Left ventricle myocardium inferior (tissue), 1 donor: ENCODE measurements at regions not wholly inside any gene's neighbourhood (a gene's known extent, or its start where the extent isn't known, plus 50 kb on each side); places are given as distances from the start of the nearest gene placed in this dataset.

Experiments
- DNase-seq: peaks from one replicate; pipeline ENCODE4 v3.0.0-alpha.2; 2020
- H3K27ac ChIP-seq: fragments of 200-600 bp; replicated peaks from 2 replicates; pipeline ENCODE4 v1.8.0; 2021
- H3K27me3 ChIP-seq: fragments of 200-600 bp; 2 replicates; pipeline ENCODE4 v1.8.0; 2021; ENCODE audit warnings: low read depth
- H3K36me3 ChIP-seq: fragments of 200-600 bp; 2 replicates; pipeline ENCODE4 v1.8.0; 2021
- H3K4me1 ChIP-seq: fragments of 200-600 bp; 2 replicates; pipeline ENCODE4 v1.8.0; 2021
- H3K4me3 ChIP-seq: fragments of 200-600 bp; 2 replicates; pipeline ENCODE4 v1.8.0; 2021; ENCODE audit warnings: mild to moderate bottlenecking, moderate library complexity
- H3K9me3 ChIP-seq: fragments of 200-600 bp; replicated peaks from 2 replicates; pipeline ENCODE4 v1.8.0; 2021
- intact Hi-C: fragments of 100-400 bp; cut with micrococcal nuclease; formaldehyde crosslinking; loops from one replicate; pipeline ENCODE4 v1.11.0; 2022
- TF ChIP-seq, protein P1 (sequence below): fragments of 200-600 bp; IDR thresholded peaks from 2 replicates; pipeline ENCODE4 v1.8.0; 2021; ENCODE audit warnings: antibody characterized with exemption, mild to moderate bottlenecking, borderline replicate concordance
- donor health status: DM: no; HTN: yes; CAD: no; lungs with severe emphysema.

GRCh38 chr10:23813687-23814086 lies 374.8 kb downstream of the OTUD1 start:
- Histone ChIP-seq H3K4me1 (peaks cover 9% of the 10 kb centered on the region), H3K9me3 (no peaks in the 10 kb centered on the region), H3K36me3 (no peaks in the 10 kb centered on the region), H3K27me3 (no peaks in the 10 kb centered on the region), H3K4me3 (no peak overlapping the region), H3K27ac (no peak overlapping the region)
- TF ChIP-seq, protein P1, sequence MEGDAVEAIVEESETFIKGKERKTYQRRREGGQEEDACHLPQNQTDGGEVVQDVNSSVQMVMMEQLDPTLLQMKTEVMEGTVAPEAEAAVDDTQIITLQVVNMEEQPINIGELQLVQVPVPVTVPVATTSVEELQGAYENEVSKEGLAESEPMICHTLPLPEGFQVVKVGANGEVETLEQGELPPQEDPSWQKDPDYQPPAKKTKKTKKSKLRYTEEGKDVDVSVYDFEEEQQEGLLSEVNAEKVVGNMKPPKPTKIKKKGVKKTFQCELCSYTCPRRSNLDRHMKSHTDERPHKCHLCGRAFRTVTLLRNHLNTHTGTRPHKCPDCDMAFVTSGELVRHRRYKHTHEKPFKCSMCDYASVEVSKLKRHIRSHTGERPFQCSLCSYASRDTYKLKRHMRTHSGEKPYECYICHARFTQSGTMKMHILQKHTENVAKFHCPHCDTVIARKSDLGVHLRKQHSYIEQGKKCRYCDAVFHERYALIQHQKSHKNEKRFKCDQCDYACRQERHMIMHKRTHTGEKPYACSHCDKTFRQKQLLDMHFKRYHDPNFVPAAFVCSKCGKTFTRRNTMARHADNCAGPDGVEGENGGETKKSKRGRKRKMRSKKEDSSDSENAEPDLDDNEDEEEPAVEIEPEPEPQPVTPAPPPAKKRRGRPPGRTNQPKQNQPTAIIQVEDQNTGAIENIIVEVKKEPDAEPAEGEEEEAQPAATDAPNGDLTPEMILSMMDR, result no peak
- DNase-seq, result no peak
- intact Hi-C loops, result no loop called here

- no peaks in the 10 kb centered on the region for H3K36me3 ChIP-seq
- no peaks in the 10 kb centered on the region for H3K9me3 ChIP-seq
- H3K27ac ChIP-seq, result no peak overlapping the region
- intact Hi-C loops, result no loop called here
- peaks cover 3% of the 10 kb centered on the region for H3K27me3 ChIP-seq
- peaks cover 9% of the 10 kb centered on the region for H3K4me1 ChIP-seq
- TF ChIP-seq, protein P1, result no peak
- no peak for DNase-seq
- no peak overlapping the region for H3K4me3 ChIP-seq
These were observed 379.6 kb downstream of the OTUD1 start for GRCh38 chr10:23818484-23818883.

DNA sequence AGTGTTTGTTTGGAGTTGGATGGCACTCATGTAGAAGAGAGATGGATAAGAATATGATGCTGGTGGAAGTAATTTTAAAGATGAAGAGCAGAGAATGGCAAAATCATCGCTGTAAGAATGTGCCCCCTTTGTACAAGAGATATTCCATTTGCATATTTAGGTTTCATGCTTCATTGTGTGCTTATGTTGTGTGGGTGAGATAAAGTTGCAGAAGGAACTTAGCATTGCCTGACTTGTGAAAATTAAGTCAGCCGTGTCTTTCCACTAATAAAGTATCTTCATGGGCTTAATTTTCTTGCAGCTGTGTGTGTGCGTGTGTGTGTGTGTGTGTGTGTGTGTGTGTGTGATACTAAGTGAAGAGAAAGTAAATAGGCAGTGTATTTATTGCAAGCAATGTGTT lies 381.9 kb downstream of the OTUD1 start:
- no peaks in the 10 kb centered on the region for H3K36me3 ChIP-seq
- H3K4me1 ChIP-seq, result no peaks in the 10 kb centered on the region
- H3K27me3 ChIP-seq, result peaks cover 10% of the 10 kb centered on the region
- intact Hi-C loops, result no loop called here
- no peak overlapping the region for H3K27ac ChIP-seq
- TF ChIP-seq, protein P1, result no peak
- no peaks in the 10 kb centered on the region for H3K9me3 ChIP-seq
- no peak overlapping the region for H3K4me3 ChIP-seq
- no peak for DNase-seq

DNA sequence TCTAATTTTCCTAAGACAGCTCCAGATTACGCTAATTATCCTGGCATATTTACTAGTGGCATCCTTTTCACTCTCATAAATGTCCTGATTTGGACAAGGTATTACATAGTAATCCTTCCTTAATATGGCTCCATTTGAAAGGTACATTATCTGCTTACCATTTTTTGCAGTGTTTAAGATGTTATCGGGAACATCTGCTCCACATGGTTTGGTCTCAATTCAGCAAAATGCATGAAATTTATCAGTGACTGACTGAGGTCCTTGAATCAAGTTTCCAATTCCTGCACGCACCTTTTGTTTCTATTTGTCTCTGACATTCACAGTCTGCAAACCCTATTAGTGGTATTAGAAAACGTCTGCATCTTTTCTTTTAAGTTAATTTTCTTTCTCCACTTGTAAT lies 384.1 kb upstream of the KIAA1217 start:
- Histone ChIP-seq H3K27ac (no peak overlapping the region), H3K36me3 (no peaks in the 10 kb centered on the region), H3K9me3 (no peaks in the 10 kb centered on the region), H3K4me1 (no peaks in the 10 kb centered on the region), H3K4me3 (no peak overlapping the region), H3K27me3 (peaks cover 19% of the 10 kb centered on the region)
- TF ChIP-seq, protein P1, result no peak
- intact Hi-C loops, result no loop called here
- DNase-seq, result no peak

DNA sequence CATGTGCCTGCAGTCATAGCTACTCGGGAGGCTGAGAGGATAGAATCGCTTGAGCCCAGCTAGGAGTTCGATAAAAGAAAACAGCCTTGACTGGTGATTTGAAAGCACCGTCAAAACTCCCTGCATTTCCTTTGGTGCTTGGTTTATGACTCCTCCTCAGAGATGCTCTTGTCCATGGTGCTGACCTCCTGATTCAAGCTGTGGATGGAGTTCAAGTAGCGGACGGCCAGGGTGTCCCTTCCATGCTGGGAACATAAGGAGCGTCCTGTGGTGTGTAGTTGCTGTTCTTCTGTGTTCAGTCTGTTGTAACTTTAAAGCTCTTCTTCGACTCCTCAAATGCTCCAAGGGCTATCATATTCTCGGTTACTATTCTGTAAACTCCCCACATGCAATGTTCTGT lies 382.5 kb upstream of the KIAA1217 start:
- TF ChIP-seq, protein P1, result no peak
- Histone ChIP-seq H3K9me3 (no peaks in the 10 kb centered on the region), H3K4me1 (no peaks in the 10 kb centered on the region), H3K27me3 (peaks cover 19% of the 10 kb centered on the region), H3K36me3 (no peaks in the 10 kb centered on the region), H3K4me3 (no peak overlapping the region), H3K27ac (no peak overlapping the region)
- no peak for DNase-seq
- intact Hi-C loops, result no loop called here

DNA sequence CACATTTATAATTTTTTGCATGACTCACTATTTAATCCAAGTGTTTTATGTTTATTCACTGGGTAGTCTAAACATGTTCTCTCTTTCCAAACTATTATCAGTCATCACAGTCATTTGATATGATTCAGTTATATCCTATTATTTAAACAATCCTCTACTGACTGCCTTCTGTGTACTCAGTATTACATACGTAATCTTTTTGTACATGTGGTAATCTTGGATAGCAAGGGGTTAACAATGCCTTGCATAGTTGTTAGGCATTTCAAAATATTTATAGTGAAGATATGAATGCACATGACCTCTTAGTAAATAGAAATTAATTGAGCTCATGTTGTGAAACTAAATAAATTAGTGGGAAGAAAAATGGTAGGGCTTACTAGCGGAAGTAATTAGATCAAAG lies 379.4 kb upstream of the KIAA1217 start:
- Histone ChIP-seq H3K4me1 (no peaks in the 10 kb centered on the region), H3K9me3 (no peaks in the 10 kb centered on the region), H3K4me3 (no peak overlapping the region), H3K27ac (no peak overlapping the region), H3K36me3 (no peaks in the 10 kb centered on the region), H3K27me3 (peaks cover 10% of the 10 kb centered on the region)
- DNase-seq, result no peak
- intact Hi-C loops, result no loop called here
- TF ChIP-seq, protein P1, result no peak
